DMS79 (cell line): ENCODE measurements at regions not wholly inside any gene's neighbourhood (a gene's known extent, or its start where the extent isn't known, plus 50 kb on each side); places are given as distances from the start of the nearest gene placed in this dataset.
"Not testable (repeated sequence)": the region's sequence is repeated elsewhere in the genome, so short reads cannot be mapped to it uniquely, and the experiment has no call there.

Experiments used
- DNase-seq: peaks from one replicate; lab custom pipeline; 2025; lab: John Stamatoyannopoulos, UW

GRCh38 chr12:46669720-46670119, 156.1 kb downstream of the SLC38A4 start:
- no peak for DNase-seq

GRCh38 chr12:46667551-46667950, 158.2 kb downstream of the SLC38A4 start:
- DNase-seq = no peak

- no peak for DNase-seq
These were observed 161.0 kb downstream of the SLC38A4 start for GRCh38 chr12:46664761-46665287.

GRCh38 chr12:46663318-46663717, 162.5 kb downstream of the SLC38A4 start:
- DNase-seq = no peak

- DNase-seq = peak; percentile 8
These were observed 164.5 kb downstream of the SLC38A4 start for GRCh38 chr12:46661110-46661845.

GRCh38 chr12:46660719-46661109, 165.1 kb downstream of the SLC38A4 start:
- DNase-seq = no peak

GRCh38 chr12:46660276-46660675, 165.5 kb downstream of the SLC38A4 start:
- DNase-seq = no peak

- DNase-seq = no peak
These were observed 166.0 kb downstream of the SLC38A4 start for GRCh38 chr12:46659824-46660223.

- DNase-seq = no peak
These were observed 166.7 kb downstream of the SLC38A4 start for GRCh38 chr12:46659032-46659650.

GRCh38 chr12:46657453-46658411, 168.1 kb downstream of the SLC38A4 start:
- no peak for DNase-seq

- DNase-seq = not testable (repeated sequence)
These were observed 169.8 kb downstream of the SLC38A4 start for GRCh38 chr12:46655984-46656383.

GRCh38 chr12:46653311-46653710, 172.5 kb downstream of the SLC38A4 start:
- no peak for DNase-seq

- no peak for DNase-seq
These were observed 173.1 kb downstream of the SLC38A4 start for GRCh38 chr12:46652692-46653091.

- no peak for DNase-seq
These were observed 175.1 kb downstream of the SLC38A4 start for GRCh38 chr12:46650688-46651087.

GRCh38 chr12:46649433-46649832, 176.4 kb downstream of the SLC38A4 start:
- no peak for DNase-seq

- DNase-seq = no peak
These were observed 178.8 kb downstream of the SLC38A4 start for GRCh38 chr12:46647034-46647433.

- not testable (repeated sequence) for DNase-seq
These were observed 184.1 kb downstream of the SLC38A4 start for GRCh38 chr12:46641649-46642048.

GRCh38 chr12:46635818-46636217, 190.0 kb downstream of the SLC38A4 start:
- DNase-seq = no peak

GRCh38 chr12:46629331-46630229, 196.2 kb downstream of the SLC38A4 start:
- DNase-seq = no peak

- no peak for DNase-seq
These were observed 197.6 kb downstream of the SLC38A4 start for GRCh38 chr12:46628176-46628575.

- no peak for DNase-seq
These were observed 198.1 kb downstream of the SLC38A4 start for GRCh38 chr12:46627686-46628085.
